CD4-positive, alpha-beta memory T cell (primary cell): ENCODE measurements at regions not wholly inside any gene's neighbourhood (a gene's known extent, or its start where the extent isn't known, plus 50 kb on each side); places are given as distances from the start of the nearest gene placed in this dataset.

Experiments
- CTCF ChIA-PET: fragments of 350-600 bp; sonication (Branson Sonifier 250); formaldehyde crosslinking; loops from one replicate; lab custom pipeline; 2021; ENCODE audit warnings: inconsistent platforms; ENCODE audit not compliant: partially characterized antibody; lab: Charles Lee
- POLR2A ChIA-PET: fragments of 350-600 bp; sonication (Branson Sonifier 250); formaldehyde crosslinking; loops from one replicate; lab custom pipeline; 2021; ENCODE audit not compliant: partially characterized antibody; lab: Charles Lee
- DNase-seq, 5 donors: peaks; one replicate each; pipeline versions ENCODE4 v3.0.0 to v3.0.0-alpha.2; 2020 to 2022; ENCODE audit warnings: mixed read lengths in 1 of 5
- H3K27ac ChIP-seq: one replicate; pipeline ENCODE4 v1.7.0; 2013; ENCODE audit warnings: low read depth, low read length
- H3K27me3 ChIP-seq: 2 replicates; pipeline ENCODE4 v1.7.0; 2013; ENCODE audit warnings: mild to moderate bottlenecking, low read length, moderate library complexity; ENCODE audit not compliant: insufficient read depth
- H3K36me3 ChIP-seq: 2 replicates; pipeline ENCODE4 v1.7.0; 2013; ENCODE audit warnings: mild to moderate bottlenecking, low read length, moderate library complexity; ENCODE audit not compliant: insufficient read depth
- H3K4me1 ChIP-seq: 2 replicates; pipeline ENCODE4 v1.7.0; 2013; ENCODE audit warnings: mild to moderate bottlenecking, low read length, moderate library complexity; ENCODE audit not compliant: insufficient read depth
- H3K4me3 ChIP-seq, 2 donors: one replicate each; pipeline ENCODE4 v1.7.0; 2013; ENCODE audit warnings: low read length in 2 of 2, mild to moderate bottlenecking in 1 of 2
- H3K9me3 ChIP-seq, 2 donors: one replicate each; pipeline ENCODE4 v1.7.0; 2013; ENCODE audit warnings: low read length in 2 of 2, control low read depth in 1 of 2; ENCODE audit not compliant: control insufficient read depth in 1 of 2
- H3K27ac Mint-ChIP-seq, 7 donors: one replicate each; pipeline ENCODE4 v1.8.0; 2020 to 2021; ENCODE audit warnings: mixed read lengths in 7 of 7, mild to moderate bottlenecking in 6 of 7, inconsistent platforms in 3 of 7, moderate library complexity in 3 of 7
- H3K27me3 Mint-ChIP-seq, 2 donors: one replicate each; pipeline ENCODE4 v1.8.0; 2020 to 2021; ENCODE audit warnings: mixed read lengths in 2 of 2
- H3K36me3 Mint-ChIP-seq, 2 donors: one replicate each; pipeline ENCODE4 v1.8.0; 2020 to 2021; ENCODE audit warnings: mixed read lengths in 2 of 2, inconsistent platforms in 1 of 2, mild to moderate bottlenecking in 1 of 2
- H3K4me1 Mint-ChIP-seq, 4 donors: one replicate each; pipeline ENCODE4 v1.8.0; 2020 to 2021; ENCODE audit warnings: mixed read lengths in 4 of 4, mild to moderate bottlenecking in 1 of 4
- H3K4me3 Mint-ChIP-seq, 8 donors: one replicate each; pipeline ENCODE4 v1.8.0; 2020 to 2021; ENCODE audit warnings: mixed read lengths in 8 of 8, mild to moderate bottlenecking in 7 of 8, moderate library complexity in 6 of 8, inconsistent platforms in 3 of 8
- H3K9me3 Mint-ChIP-seq, 8 donors: one replicate each; pipeline ENCODE4 v1.8.0; 2020 to 2021; ENCODE audit warnings: mixed read lengths in 8 of 8, mild to moderate bottlenecking in 5 of 8, inconsistent platforms in 3 of 8, moderate library complexity in 1 of 8
- intact Hi-C: fragments of 100-400 bp; cut with micrococcal nuclease; formaldehyde crosslinking; loops from one replicate; pipeline ENCODE4 v1.15.1; 2023

DNA sequence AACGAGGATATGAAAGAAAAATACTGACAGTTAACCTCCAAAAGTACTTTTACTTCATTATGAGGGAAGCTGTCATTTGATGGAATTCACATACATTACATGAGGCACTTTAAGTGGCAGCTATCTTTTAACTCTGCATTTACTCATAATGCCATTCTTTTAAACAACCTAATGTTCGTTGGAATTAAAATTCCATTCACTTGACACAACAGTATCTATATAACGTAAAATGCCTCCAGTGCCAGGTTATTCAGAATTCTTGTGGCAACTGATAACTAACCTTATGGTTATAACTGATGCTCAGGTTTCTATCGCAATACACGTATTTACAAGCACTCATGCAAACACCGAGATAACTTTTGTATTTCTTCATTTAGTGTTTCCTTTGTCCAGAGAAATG is 376.9 kb upstream of the GRAMD2B start:
- H3K9me3 Mint-ChIP-seq = peaks cover 0 to 2% (median 0%) of the 10 kb centered on the region in 8 donors
- H3K36me3 Mint-ChIP-seq = no peaks in the 10 kb centered on the region
- Histone ChIP-seq H3K27me3 (no peaks in the 10 kb centered on the region), H3K27ac (no peak overlapping the region), H3K4me3 (no peak overlapping the region), H3K36me3 (no peaks in the 10 kb centered on the region), H3K4me1 (no peaks in the 10 kb centered on the region), H3K9me3 (no peaks in the 10 kb centered on the region)
- ChIA-PET CTCF (no interaction called here), POLR2A (no interaction called here)
- no peaks in the 10 kb centered on the region for H3K27me3 Mint-ChIP-seq
- no peaks in the 10 kb centered on the region for H3K4me1 Mint-ChIP-seq
- no peak overlapping the region for H3K4me3 Mint-ChIP-seq
- intact Hi-C loops = no loop called here
- H3K27ac Mint-ChIP-seq = no peak overlapping the region
- no peak for DNase-seq

DNA sequence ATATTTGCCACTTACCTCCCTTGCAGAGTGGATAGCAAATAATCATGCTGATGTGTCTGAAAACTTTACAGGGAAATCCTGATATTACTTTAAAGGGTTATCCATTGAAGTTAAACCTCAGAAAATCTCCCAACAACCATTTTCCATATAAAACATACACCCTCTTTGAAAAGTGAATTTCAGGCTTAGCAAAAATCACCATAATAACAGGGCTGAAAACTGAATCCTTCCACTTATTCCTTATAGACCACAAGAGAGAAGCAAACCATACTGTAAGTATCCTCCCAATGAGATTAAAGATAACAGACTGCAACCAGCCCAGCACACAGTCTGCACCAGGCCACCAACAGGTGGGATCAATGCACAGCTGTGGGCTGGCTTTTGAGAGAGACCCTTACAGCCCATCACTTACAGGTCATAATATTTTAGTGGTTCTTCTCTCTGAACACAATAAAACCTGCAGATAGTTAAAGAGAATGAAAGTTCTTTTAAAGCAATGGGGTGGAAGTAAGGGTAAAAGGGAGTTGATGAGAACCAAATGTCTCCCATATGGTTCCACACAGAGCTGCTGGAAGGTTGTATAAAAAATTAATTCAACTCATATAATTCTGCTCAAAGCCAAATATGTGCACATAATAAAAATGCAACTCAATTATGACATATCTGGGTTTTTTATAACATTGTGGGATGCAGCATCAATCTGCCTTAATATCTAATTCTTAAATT is 376.2 kb upstream of the GRAMD2B start:
- H3K9me3 ChIP-seq = no peaks in the 10 kb centered on the region
- no peaks in the 10 kb centered on the region for H3K4me1 Mint-ChIP-seq
- no peak for DNase-seq
- no peak overlapping the region for H3K27ac ChIP-seq
- peaks cover 0 to 3% (median under 1%) of the 10 kb centered on the region in 8 donors for H3K9me3 Mint-ChIP-seq
- no peaks in the 10 kb centered on the region for H3K27me3 Mint-ChIP-seq
- intact Hi-C loops = no loop called here
- H3K36me3 Mint-ChIP-seq = no peaks in the 10 kb centered on the region
- CTCF ChIA-PET = no interaction called here
- no peaks in the 10 kb centered on the region for H3K27me3 ChIP-seq
- no peak overlapping the region for H3K27ac Mint-ChIP-seq
- no peak overlapping the region for H3K4me3 ChIP-seq
- POLR2A ChIA-PET = no interaction called here
- H3K36me3 ChIP-seq = no peaks in the 10 kb centered on the region
- no peaks in the 10 kb centered on the region for H3K4me1 ChIP-seq
- no peak overlapping the region for H3K4me3 Mint-ChIP-seq

DNA sequence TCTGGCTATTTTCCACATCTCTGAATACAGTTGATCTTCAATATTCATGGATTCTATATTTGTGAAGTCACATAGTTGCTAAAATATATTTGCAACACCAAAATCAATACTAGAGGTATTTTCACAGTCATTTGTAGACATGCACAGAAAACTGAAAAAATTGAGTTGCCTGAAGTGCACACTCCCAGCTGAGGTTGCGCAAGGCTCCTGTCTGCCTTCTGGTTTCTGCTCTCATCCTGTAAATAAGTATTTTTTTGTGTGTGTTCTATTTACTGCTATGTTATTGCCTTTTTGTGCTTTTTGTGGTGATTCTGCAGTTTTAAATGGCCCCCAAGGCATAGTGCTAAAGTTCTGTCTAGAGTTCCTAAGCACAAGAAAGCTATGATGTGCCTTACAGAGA is 371.1 kb upstream of the GRAMD2B start:
- intact Hi-C loops = no loop called here
- no peaks in the 10 kb centered on the region for H3K4me1 Mint-ChIP-seq
- H3K9me3 ChIP-seq = no peaks in the 10 kb centered on the region
- H3K36me3 ChIP-seq = no peaks in the 10 kb centered on the region
- no peak for DNase-seq
- H3K36me3 Mint-ChIP-seq = no peaks in the 10 kb centered on the region
- no peaks in the 10 kb centered on the region for H3K27me3 Mint-ChIP-seq
- no peak overlapping the region for H3K4me3 Mint-ChIP-seq
- no peaks in the 10 kb centered on the region for H3K4me1 ChIP-seq
- POLR2A ChIA-PET = no interaction called here
- H3K27ac Mint-ChIP-seq = no peak overlapping the region
- no peak overlapping the region for H3K4me3 ChIP-seq
- no peak overlapping the region for H3K27ac ChIP-seq
- no peaks in the 10 kb centered on the region for H3K27me3 ChIP-seq
- CTCF ChIA-PET = no interaction called here
- H3K9me3 Mint-ChIP-seq = peaks cover 0 to 6% (median under 1%) of the 10 kb centered on the region in 8 donors

DNA sequence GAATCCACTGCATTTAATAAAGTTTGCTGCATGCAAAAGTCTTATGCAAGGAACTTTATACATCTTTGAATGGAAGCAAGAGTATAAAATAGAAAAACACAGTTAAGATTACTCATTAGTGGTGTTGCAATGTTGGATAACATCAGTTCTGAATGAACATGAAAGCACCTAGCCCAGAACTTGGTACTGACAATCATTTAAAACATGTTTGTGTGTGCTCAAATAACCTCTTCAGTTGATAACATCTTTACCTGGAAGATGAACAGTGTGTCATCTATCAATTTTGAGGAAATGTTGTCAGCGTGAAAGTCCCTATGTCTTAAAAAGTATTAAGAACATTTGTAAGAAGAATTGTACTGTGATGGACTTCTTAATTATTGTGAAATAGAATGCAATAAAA is 370.4 kb upstream of the GRAMD2B start:
- no peaks in the 10 kb centered on the region for H3K9me3 ChIP-seq
- no peaks in the 10 kb centered on the region for H3K4me1 ChIP-seq
- no peak overlapping the region for H3K27ac ChIP-seq
- POLR2A ChIA-PET = no interaction called here
- Mint-ChIP-seq H3K36me3 (no peaks in the 10 kb centered on the region), H3K27ac (no peak overlapping the region), H3K4me3 (no peak overlapping the region), H3K4me1 (no peaks in the 10 kb centered on the region), H3K27me3 (no peaks in the 10 kb centered on the region), H3K9me3 (peaks cover 0 to 6% (median 2%) of the 10 kb centered on the region in 8 donors)
- intact Hi-C loops = no loop called here
- H3K36me3 ChIP-seq = no peaks in the 10 kb centered on the region
- CTCF ChIA-PET = no interaction called here
- H3K27me3 ChIP-seq = no peaks in the 10 kb centered on the region
- DNase-seq = no peak
- no peak overlapping the region for H3K4me3 ChIP-seq

DNA sequence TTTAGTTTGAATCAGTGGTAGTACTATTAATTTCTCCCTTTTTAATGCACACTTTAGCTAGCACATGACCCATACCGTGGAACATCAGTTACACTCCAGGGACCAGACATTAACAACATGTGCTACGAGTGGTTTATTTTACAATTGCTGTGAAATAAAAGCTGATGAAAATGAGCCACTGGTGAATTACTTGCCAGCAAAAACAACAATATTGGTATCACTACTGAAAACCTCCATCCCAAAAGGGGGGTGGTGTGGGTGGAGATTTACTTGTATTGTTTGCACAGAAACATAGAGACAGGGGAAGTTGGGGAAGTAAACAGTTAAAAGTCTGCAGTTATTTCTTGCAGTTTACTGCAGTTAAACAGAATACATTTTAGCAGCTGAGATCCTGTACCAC is 369.6 kb upstream of the GRAMD2B start:
- Histone ChIP-seq H3K9me3 (no peaks in the 10 kb centered on the region), H3K36me3 (no peaks in the 10 kb centered on the region), H3K27me3 (no peaks in the 10 kb centered on the region), H3K4me3 (no peak overlapping the region), H3K4me1 (no peaks in the 10 kb centered on the region), H3K27ac (no peak overlapping the region)
- H3K9me3 Mint-ChIP-seq = peaks cover 0 to 9% (median 2%) of the 10 kb centered on the region in 8 donors
- H3K27me3 Mint-ChIP-seq = no peaks in the 10 kb centered on the region
- no peak overlapping the region for H3K27ac Mint-ChIP-seq
- no peaks in the 10 kb centered on the region for H3K4me1 Mint-ChIP-seq
- ChIA-PET CTCF (no interaction called here), POLR2A (no interaction called here)
- no peak overlapping the region for H3K4me3 Mint-ChIP-seq
- no peaks in the 10 kb centered on the region for H3K36me3 Mint-ChIP-seq
- DNase-seq = no peak
- intact Hi-C loops = no loop called here

DNA sequence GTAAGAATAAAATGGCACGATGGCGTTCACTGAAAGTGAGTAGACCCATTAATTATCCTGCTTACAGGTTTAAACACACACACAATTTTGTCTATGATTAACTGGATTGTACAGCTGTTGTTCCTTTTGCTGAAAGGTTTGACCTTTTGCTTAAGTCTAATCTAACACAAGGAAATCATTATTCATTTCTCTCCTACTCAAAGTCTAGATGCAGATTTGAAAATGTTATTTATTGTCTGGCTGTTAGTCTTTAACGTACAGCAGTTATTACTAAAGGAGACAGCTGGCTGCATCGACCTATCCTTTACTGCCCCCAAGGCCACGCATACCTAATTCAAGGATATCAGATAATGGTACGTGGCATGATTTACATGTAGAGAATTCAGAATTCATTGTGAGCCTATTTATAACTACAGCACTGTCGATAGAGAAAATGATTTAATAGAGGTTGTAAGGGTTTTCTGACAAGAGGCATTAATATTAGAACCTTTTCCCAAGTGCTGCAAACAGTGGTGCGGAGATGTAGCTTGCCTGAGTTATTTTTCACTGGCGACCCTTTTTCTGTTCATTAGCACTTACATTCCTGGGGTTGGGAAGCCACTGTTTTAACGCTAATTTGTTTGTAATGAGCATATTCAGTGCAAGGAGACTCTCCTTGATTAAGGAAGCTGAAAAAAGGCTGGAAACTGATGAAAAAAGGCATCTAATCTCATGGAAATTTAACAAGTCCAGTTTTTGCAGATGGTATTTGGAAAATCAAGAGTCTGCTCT is 368.4 kb upstream of the GRAMD2B start:
- H3K36me3 Mint-ChIP-seq = no peaks in the 10 kb centered on the region
- no peak overlapping the region for H3K27ac Mint-ChIP-seq
- ChIA-PET CTCF (no interaction called here), POLR2A (no interaction called here)
- no peak overlapping the region for H3K27ac ChIP-seq
- H3K27me3 Mint-ChIP-seq = no peaks in the 10 kb centered on the region
- no peak overlapping the region for H3K4me3 ChIP-seq
- no peak overlapping the region for H3K4me3 Mint-ChIP-seq
- no peaks in the 10 kb centered on the region for H3K36me3 ChIP-seq
- no peaks in the 10 kb centered on the region for H3K9me3 ChIP-seq
- no peak for DNase-seq
- peaks cover 0 to 11% (median 2%) of the 10 kb centered on the region in 8 donors for H3K9me3 Mint-ChIP-seq
- H3K4me1 ChIP-seq = no peaks in the 10 kb centered on the region
- no peaks in the 10 kb centered on the region for H3K4me1 Mint-ChIP-seq
- intact Hi-C loops = no loop called here
- no peaks in the 10 kb centered on the region for H3K27me3 ChIP-seq

DNA sequence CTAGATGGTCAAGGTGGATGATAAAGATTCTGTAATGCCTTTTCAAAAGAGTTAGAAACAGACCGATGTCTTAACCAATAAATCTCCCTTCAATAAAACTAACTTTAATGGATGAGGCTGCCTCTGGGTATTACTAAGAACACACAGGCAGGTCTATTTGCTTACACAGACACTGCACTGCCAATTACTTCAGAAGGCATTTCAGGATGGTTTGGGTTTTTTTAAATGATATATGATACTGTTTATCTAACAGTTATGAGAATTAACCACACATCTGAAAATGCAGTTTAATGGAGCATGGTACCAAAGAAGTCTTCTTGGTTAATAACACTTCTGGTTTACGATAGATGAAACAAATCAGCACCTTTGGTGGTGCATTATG is 367.9 kb upstream of the GRAMD2B start:
- H3K36me3 Mint-ChIP-seq = no peaks in the 10 kb centered on the region
- intact Hi-C loops = no loop called here
- H3K27ac ChIP-seq = no peak overlapping the region
- H3K9me3 Mint-ChIP-seq = peaks cover 0 to 14% (median 2%) of the 10 kb centered on the region in 8 donors
- no peak overlapping the region for H3K4me3 Mint-ChIP-seq
- H3K9me3 ChIP-seq = no peaks in the 10 kb centered on the region
- H3K4me3 ChIP-seq = no peak overlapping the region
- H3K36me3 ChIP-seq = no peaks in the 10 kb centered on the region
- no peaks in the 10 kb centered on the region for H3K27me3 ChIP-seq
- DNase-seq = no peak
- no peak overlapping the region for H3K27ac Mint-ChIP-seq
- ChIA-PET CTCF (no interaction called here), POLR2A (no interaction called here)
- no peaks in the 10 kb centered on the region for H3K4me1 Mint-ChIP-seq
- no peaks in the 10 kb centered on the region for H3K4me1 ChIP-seq
- no peaks in the 10 kb centered on the region for H3K27me3 Mint-ChIP-seq
